D341Med (cell line): ENCODE measurements at regions not wholly inside any gene's neighbourhood (a gene's known extent, or its start where the extent isn't known, plus 50 kb on each side); places are given as distances from the start of the nearest gene placed in this dataset.
A peak's percentile ranks its signal among the peaks of the same experiment; 100 is the strongest.

ENCODE experiments used
- DNase-seq: peaks from one replicate; pipeline ENCODE4 v3.0.0; 2012; ENCODE audit warnings: low spot score

- DNase-seq, result no peak
Observed at GRCh38 chr15:47949815-47950214, 171.0 kb upstream of the SLC24A5 start.

GRCh38 chr15:47950447-47950846, 170.3 kb upstream of the SLC24A5 start:
- DNase-seq, result no peak

- no peak for DNase-seq
Observed at GRCh38 chr15:47951781-47952180, 169.0 kb upstream of the SLC24A5 start.

DNA sequence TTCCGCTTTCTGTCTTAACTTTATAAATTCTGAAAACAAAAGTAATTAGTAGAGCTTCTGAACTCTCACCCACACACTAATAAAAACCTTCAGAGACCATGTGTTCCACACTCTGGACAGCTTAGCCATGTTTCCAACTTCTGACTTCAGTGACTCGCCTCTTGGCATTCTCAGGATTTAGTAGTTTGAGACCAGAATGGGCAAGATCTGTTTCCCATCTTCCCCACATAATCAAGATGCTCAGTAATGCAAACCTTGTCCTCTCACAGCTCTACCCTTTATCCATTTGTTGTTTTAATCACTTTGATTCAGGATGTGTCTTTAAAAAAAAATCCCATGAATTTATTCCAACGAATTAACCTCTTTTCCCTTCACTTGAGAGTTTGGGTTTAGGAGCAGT, 166.6 kb upstream of the SLC24A5 start:
- DNase-seq, result no peak

- no peak for DNase-seq
Observed at GRCh38 chr15:47955021-47955420, 165.8 kb upstream of the SLC24A5 start.

DNA sequence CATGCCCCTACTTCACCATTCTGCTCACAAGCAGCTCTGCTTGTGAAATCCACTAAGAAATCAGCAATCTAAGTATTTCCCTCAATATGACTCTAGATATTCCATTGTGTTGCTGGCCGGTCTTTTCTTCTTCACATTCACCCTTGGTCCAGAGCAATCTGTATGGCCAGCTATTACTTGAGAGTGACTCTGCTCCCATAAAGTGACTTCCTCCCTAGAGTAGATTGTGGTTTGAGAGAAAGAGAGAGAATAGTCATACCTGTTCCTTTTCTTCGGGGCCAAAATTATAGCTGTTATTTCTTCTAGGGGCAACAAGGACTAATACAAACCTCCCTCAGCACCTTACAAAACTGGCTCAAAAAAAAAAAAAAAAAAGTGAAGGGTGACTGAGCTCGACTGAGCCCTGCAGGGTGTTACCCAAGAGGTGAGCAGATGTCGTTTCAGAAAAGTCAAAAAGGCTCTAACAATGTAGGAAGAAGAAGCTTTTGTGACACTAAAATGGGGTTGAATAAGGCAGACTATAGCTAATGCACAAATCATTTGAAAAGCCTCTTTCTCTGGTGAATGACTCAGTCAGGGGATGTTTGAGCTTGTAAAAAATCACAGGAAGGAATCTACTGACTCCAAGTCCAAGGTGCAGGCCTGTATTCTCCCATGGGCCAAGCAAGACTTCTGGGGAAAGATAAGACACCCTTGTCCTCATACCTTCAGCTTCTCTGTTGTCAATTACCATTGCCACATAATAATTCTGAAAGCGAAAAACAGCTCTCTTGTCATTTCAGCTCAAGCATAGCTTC, 161.0 kb upstream of the SLC24A5 start:
- no peak for DNase-seq

- DNase-seq, result no peak
Observed at GRCh38 chr15:47961401-47962090, 159.2 kb upstream of the SLC24A5 start.

- no peak for DNase-seq
Observed at GRCh38 chr15:47963265-47963664, 157.5 kb upstream of the SLC24A5 start.

DNA sequence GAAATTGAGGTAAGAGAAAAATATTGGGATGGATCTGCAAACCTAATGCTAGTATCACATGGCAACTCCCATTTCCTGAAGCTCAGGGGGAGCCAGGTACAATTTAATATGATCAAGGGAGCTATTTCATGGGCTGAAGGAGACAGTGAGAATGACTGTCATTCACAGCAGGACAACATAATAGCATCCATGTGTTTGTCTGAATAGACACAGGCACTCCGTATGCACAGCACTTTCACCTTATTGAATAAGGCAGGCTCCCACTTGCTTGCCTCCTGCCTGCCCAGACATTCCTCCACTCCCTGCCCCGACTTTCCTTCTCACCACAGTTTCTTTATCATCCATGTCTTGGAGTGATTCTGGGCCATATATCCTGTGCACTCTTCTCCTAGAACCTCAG, 156.6 kb upstream of the SLC24A5 start:
- no peak for DNase-seq

- no peak for DNase-seq
Observed at GRCh38 chr15:47965297-47965696, 155.5 kb upstream of the SLC24A5 start.

GRCh38 chr15:47968593-47968992, 152.2 kb upstream of the SLC24A5 start:
- DNase-seq, result no peak

DNA sequence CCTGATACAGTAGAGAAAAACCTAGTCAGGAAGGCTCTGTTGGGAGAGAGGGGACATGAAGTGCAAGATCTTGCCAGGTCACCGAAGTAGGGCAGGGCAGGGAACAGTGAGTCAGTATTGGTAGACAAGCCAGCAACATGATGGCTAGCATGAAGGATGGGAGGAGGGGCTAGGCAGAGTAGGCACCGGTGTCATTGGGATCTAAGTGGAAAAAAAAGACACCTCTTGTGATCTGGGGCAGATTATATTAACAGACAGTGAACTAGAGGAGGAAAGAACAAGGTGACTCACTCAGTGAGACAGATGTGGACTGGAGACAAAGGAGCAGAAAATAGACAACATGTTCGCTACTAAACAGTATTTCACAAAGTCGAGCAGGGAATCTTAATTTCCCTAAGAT, 149.2 kb upstream of the SLC24A5 start:
- DNase-seq, result no peak

DNA sequence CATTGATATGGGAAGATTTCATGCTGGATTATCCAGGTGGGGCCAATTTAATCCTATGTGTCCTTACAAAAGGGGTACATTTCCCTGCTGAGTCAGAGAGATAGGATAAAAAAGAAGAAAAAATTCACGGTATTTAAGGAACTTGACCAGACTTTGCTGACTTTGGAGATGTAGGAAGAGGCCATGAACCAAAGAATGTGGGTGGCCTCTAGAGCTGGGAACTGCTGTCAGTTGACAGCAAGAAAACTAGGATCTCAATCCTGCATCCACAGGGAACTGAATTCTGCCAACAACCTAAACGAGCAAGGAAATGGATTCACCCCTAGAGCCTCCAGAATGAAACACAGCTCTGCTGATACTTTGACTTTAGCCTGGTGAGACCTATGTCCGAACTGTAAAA, 148.1 kb upstream of the SLC24A5 start:
- DNase-seq, result no peak

- DNase-seq, result no peak
Observed at GRCh38 chr15:47974724-47975123, 146.1 kb upstream of the SLC24A5 start.

DNA sequence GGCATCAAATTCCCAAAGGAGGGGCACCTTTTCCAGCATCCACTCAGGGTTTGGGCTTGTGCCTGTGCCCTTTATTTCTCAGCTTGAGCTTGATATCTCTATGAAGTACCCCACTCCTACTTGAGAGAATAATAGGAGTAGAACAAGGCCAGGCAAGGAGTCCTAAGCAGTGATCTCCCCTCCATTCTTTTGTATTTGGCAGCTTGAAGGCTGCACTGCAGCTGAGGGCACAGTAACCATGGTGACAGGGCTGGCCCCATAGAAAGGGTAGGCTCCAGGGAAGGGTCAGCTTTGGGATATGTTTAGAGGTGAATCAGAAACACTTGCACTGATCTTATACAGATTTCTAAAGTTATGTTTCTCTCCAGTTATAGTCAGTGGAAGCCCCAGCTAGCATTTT, 145.4 kb upstream of the SLC24A5 start:
- no peak for DNase-seq

GRCh38 chr15:47983533-47983932, 137.3 kb upstream of the SLC24A5 start:
- no peak for DNase-seq

GRCh38 chr15:47985568-47985967, 135.2 kb upstream of the SLC24A5 start:
- DNase-seq, result no peak

DNA sequence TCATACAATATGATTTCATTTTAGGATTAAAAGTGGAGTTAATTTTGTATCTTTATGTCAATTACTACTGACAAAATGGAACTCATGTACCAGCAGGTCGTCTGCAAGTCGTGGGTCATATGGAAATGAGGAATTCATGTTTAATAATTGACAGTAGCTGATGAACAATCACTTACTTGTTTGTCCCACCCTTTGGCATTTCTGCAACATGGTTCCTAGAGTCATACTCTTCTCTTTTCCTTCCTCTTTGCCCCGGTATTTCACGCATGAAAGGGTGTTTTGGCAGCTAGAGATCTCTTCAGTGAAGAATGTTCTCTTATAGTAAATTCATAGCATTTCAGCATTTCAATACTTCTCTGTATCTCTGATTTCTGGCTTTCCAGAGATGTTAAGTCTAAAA, 133.3 kb upstream of the SLC24A5 start:
- no peak for DNase-seq

DNA sequence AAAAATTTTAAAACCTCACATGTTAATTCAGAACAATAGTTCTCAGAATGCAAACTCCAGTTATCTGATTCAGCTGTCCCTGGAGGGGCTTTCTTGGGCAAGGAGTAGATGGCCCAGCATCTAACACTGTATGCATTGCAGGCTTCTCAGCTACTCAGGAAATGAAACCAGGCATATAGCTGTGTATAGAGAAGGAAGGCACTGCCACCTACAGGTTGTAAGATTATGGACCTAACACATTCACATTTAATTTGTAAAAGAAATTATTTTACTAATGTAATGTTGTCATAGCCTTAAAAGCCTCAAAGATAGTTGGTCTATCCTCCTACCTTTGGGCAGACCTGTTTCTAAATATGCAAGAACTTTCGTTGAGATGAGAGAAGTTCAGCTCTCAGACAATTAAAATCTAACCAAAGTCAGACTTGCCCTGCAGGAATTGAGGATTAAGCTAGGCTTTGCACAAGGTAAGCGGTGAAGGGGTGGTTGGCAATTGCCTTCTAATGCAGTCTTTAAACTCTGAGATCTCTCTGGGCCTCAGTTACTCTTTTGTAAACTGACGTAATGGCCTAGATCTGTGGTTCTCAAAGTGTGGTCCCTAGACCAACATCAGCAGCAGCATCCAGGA, 132.8 kb upstream of the SLC24A5 start:
- DNase-seq, result peak; percentile 63

DNA sequence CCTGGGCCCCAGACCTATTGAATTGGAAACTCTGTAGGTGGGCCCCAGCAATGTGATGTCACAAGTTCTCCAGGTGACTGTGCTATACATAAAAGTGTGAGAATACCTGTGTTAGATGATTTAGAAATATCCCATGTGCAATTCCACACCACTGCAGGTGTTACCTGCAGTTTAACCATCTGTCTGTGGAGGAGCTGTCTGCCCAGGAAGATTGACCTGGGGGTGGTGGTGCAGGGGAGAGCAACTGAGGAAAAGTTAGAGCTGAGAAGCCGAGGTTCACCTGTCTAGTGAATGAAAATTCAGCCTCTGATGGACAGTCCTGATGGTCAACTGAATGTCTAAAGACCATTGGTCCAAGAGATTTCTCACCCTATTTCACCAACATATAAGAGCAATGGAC, 132.2 kb upstream of the SLC24A5 start:
- DNase-seq, result no peak

GRCh38 chr15:47990821-47991220, 130.0 kb upstream of the SLC24A5 start:
- DNase-seq, result no peak

- DNase-seq, result no peak
Observed at GRCh38 chr15:47991357-47991756, 129.4 kb upstream of the SLC24A5 start.

GRCh38 chr15:47993051-47993450, 127.7 kb upstream of the SLC24A5 start:
- DNase-seq, result no peak
